Peyer's patch (tissue), 4 donors: ENCODE measurements at regions not wholly inside any gene's neighbourhood (a gene's known extent, or its start where the extent isn't known, plus 50 kb on each side); places are given as distances from the start of the nearest gene placed in this dataset.

Experiments
- POLR2A ChIP-seq, 2 donors: fragments of 450-650 bp; IDR thresholded peaks; one replicate each; pipeline ENCODE4 v1.5.1; 2017; ENCODE audit warnings: antibody characterized with exemption in 2 of 2, mild to moderate bottlenecking in 2 of 2, moderate library complexity in 2 of 2
- TF ChIP-seq, protein P1 (sequence below), 6 experiments: fragments of 450-650 bp in 4 of 6; fragments of 200-600 bp in 2 of 6; sonication (generic) in 1 of 6; IDR thresholded peaks; one replicate each; pipeline ENCODE4 v1.5.1; 2017 to 2019; ENCODE audit warnings: antibody characterized with exemption in 6 of 6, mild to moderate bottlenecking in 3 of 6, moderate library complexity in 1 of 6

DNA sequence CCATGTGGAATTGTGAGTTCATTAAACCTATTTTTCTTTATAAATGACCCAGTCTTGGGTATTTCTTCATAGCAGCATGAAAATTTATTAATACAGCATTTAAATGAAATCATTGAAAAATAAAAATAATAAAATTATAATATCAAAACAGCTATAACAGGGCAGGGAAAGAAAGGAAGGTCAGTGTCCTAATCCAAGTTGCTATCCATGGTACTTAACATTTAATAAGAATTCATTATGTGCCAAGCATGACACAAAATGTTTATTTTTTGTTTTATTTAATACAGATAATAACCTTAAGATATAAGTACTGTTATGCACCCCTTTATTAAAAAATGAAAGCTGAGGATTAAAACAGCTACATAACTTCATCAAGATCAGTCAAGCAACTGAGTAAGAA, 838.4 kb downstream of the RAB28 start:
- TF ChIP-seq, protein P1, sequence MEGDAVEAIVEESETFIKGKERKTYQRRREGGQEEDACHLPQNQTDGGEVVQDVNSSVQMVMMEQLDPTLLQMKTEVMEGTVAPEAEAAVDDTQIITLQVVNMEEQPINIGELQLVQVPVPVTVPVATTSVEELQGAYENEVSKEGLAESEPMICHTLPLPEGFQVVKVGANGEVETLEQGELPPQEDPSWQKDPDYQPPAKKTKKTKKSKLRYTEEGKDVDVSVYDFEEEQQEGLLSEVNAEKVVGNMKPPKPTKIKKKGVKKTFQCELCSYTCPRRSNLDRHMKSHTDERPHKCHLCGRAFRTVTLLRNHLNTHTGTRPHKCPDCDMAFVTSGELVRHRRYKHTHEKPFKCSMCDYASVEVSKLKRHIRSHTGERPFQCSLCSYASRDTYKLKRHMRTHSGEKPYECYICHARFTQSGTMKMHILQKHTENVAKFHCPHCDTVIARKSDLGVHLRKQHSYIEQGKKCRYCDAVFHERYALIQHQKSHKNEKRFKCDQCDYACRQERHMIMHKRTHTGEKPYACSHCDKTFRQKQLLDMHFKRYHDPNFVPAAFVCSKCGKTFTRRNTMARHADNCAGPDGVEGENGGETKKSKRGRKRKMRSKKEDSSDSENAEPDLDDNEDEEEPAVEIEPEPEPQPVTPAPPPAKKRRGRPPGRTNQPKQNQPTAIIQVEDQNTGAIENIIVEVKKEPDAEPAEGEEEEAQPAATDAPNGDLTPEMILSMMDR (IDR thresholded peaks at IDR 0.05): no peak
- no peak for TF ChIP-seq POLR2A (IDR thresholded peaks at IDR 0.05)
